ENCODE measurements at regions not wholly inside any gene's neighbourhood (a gene's known extent, or its start where the extent isn't known, plus 50 kb on each side); places are given as distances from the start of the nearest gene placed in this dataset.

DNA sequence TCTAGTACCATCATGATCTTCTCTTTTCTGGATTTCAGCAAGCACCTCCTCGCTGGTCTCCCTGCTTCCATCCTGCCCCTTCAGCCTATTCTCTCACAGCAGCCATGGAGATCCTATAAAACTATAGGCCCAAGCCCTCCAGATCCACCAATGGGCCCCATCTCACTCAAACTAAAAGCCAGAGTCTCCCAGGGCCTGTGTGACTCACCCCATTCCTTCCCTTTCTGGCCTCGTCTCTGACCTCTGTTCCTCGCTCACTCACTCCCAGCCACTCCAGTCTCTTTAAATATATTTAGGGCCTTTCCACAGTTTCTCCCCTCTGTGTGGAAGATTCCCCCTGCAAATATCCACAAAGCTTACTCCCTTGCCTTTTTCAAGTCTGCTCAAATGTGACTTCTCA lies 89.7 kb downstream of the HSPH1 start:
- TF ChIP-seq CTCF (IDR thresholded peaks at IDR 0.05; ENCODE audit: low read depth, low read length) (no peak), EZH2phosphoT487 (IDR thresholded peaks at IDR 0.05; ENCODE audit: low read depth) (no peak)

Data from OCI-LY3 (cell line).